SK-N-MC (cell line): ENCODE measurements at regions not wholly inside any gene's neighbourhood (a gene's known extent, or its start where the extent isn't known, plus 50 kb on each side); places are given as distances from the start of the nearest gene placed in this dataset.

Experiments
- EZH2 ChIP-seq: fragments of 200-600 bp; sonication (generic); IDR thresholded peaks from one replicate; pipeline ENCODE4 v1.6.1; 2017; ENCODE audit warnings: antibody characterized with exemption
- FOXP2 ChIP-seq: optimal IDR thresholded peaks from 2 replicates; pipeline ENCODE3; 2011; ENCODE audit warnings: mild to moderate bottlenecking, moderate library complexity; ENCODE audit not compliant: insufficient read depth; ENCODE audit errors: extremely low read length, control extremely low read depth
- POLR2AphosphoS5 ChIP-seq: IDR thresholded peaks from 2 replicates; pipeline ENCODE4 v1.6.1; 2012; ENCODE audit warnings: mild to moderate bottlenecking, low read depth, low read length, borderline replicate concordance

GRCh38 chr17:36837195-36837938, 99.9 kb upstream of the LHX1 start:
- TF ChIP-seq POLR2AphosphoS5: no peak
- TF ChIP-seq EZH2: no peak
- TF ChIP-seq FOXP2: no peak
